Transverse colon (tissue), 4 donors: ENCODE measurements at regions not wholly inside any gene's neighbourhood (a gene's known extent, or its start where the extent isn't known, plus 50 kb on each side); places are given as distances from the start of the nearest gene placed in this dataset.

Experiments
- CTCF ChIP-seq, 5 experiments: fragments of 200-600 bp in 3 of 5; fragments of 450-650 bp in 2 of 5; sonication (generic) in 3 of 5; IDR thresholded peaks; 1 replicate in 2 of 5; 2 replicates in 3 of 5; pipeline ENCODE4 v1.5.1; 2016 to 2017; ENCODE audit warnings: antibody characterized with exemption in 5 of 5, inconsistent platforms in 3 of 5, mild to moderate bottlenecking in 2 of 5, moderate library complexity in 1 of 5
- POLR2A ChIP-seq: fragments of 450-650 bp; IDR thresholded peaks from one replicate; pipeline ENCODE4 v1.6.1; 2016; ENCODE audit warnings: antibody characterized with exemption, mild to moderate bottlenecking, moderate library complexity
- POLR2AphosphoS5 ChIP-seq, 3 donors: sonication (generic); formaldehyde crosslinking; IDR thresholded peaks; one replicate each; pipeline ENCODE4 v1.6.1; 2016; ENCODE audit warnings: antibody characterized with exemption in 3 of 3

- TF ChIP-seq POLR2A (no peak), CTCF (IDR thresholded peaks at IDR 0.05) (no peak), POLR2AphosphoS5 (IDR thresholded peaks at IDR 0.05) (no peak)
Measured at GRCh38 chr11:36976741-36977140, 378.7 kb upstream of the RAG2 start.
